ENCODE measurements at regions not wholly inside any gene's neighbourhood (a gene's known extent, or its start where the extent isn't known, plus 50 kb on each side); places are given as distances from the start of the nearest gene placed in this dataset.

DNA sequence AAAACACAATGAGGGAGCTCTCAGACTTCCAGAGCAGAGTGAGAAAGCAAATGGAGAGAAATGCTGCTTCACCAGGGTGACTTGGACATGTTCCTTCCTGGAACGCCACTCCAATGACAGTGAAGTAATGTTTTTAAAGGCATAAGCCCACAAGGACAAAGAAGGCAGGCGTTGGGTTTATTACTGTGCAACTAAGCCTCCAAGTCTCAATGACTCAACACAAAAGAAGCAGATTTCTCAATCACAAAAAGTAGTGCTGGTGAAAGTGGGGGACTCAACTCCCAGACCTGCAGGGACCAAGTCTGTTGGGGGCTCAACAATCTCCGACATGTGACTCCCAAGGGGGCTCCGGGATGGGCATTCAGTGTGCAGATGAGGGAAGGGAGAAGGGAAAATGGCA, 505.2 kb downstream of the BCL11B start (continued):
- TF ChIP-seq USF1 (CRISPR knock-in tag; IDR thresholded peaks at IDR 0.05), result no peak
- TF ChIP-seq, protein P1, sequence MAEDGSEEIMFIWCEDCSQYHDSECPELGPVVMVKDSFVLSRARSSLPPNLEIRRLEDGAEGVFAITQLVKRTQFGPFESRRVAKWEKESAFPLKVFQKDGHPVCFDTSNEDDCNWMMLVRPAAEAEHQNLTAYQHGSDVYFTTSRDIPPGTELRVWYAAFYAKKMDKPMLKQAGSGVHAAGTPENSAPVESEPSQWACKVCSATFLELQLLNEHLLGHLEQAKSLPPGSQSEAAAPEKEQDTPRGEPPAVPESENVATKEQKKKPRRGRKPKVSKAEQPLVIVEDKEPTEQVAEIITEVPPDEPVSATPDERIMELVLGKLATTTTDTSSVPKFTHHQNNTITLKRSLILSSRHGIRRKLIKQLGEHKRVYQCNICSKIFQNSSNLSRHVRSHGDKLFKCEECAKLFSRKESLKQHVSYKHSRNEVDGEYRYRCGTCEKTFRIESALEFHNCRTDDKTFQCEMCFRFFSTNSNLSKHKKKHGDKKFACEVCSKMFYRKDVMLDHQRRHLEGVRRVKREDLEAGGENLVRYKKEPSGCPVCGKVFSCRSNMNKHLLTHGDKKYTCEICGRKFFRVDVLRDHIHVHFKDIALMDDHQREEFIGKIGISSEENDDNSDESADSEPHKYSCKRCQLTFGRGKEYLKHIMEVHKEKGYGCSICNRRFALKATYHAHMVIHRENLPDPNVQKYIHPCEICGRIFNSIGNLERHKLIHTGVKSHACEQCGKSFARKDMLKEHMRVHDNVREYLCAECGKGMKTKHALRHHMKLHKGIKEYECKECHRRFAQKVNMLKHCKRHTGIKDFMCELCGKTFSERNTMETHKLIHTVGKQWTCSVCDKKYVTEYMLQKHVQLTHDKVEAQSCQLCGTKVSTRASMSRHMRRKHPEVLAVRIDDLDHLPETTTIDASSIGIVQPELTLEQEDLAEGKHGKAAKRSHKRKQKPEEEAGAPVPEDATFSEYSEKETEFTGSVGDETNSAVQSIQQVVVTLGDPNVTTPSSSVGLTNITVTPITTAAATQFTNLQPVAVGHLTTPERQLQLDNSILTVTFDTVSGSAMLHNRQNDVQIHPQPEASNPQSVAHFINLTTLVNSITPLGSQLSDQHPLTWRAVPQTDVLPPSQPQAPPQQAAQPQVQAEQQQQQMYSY (CRISPR knock-in tag; IDR thresholded peaks at IDR 0.05), result no peak
- no peak for TF ChIP-seq E2F4 (CRISPR knock-in tag; IDR thresholded peaks at IDR 0.05; ENCODE audit: borderline replicate concordance, low read depth)
- TF ChIP-seq ZNF232 (CRISPR knock-in tag; IDR thresholded peaks at IDR 0.05), result no peak
- TF ChIP-seq ATF6 (CRISPR knock-in tag; IDR thresholded peaks at IDR 0.05), result no peak
- no peak for TF ChIP-seq GABPB1 (CRISPR knock-in tag; IDR thresholded peaks at IDR 0.05)
- TF ChIP-seq ZNF671 (CRISPR knock-in tag; IDR thresholded peaks at IDR 0.05), result no peak
- no peak for TF ChIP-seq TP53 (CRISPR knock-in tag; IDR thresholded peaks at IDR 0.05)
- TF ChIP-seq OVOL2 (CRISPR knock-in tag; IDR thresholded peaks at IDR 0.05; ENCODE audit: borderline replicate concordance), result no peak
- no peak for TF ChIP-seq RORB (CRISPR knock-in tag; IDR thresholded peaks at IDR 0.05)

GRCh38 chr14:98769326-98769725, 502.7 kb downstream of the BCL11B start:
- peaks cover 12% of the 10 kb centered on the region for H3K4me1 Mint-ChIP-seq
- peaks cover 4% of the 10 kb centered on the region; the same call in 1 of the 2 replicates for H3K27me3 Mint-ChIP-seq (ENCODE audit: low read depth)
- CTCF ChIA-PET, result no interaction called here
- no peaks in the 10 kb centered on the region for H3K36me3 Mint-ChIP-seq
- ATAC-seq (no peak), DNase-seq (ENCODE audit: low spot score) (no peak)
- H3K27ac Mint-ChIP-seq, result no peak overlapping the region
- H3K9me3 Mint-ChIP-seq, result no peaks in the 10 kb centered on the region
- TF ChIP-seq, protein P2, sequence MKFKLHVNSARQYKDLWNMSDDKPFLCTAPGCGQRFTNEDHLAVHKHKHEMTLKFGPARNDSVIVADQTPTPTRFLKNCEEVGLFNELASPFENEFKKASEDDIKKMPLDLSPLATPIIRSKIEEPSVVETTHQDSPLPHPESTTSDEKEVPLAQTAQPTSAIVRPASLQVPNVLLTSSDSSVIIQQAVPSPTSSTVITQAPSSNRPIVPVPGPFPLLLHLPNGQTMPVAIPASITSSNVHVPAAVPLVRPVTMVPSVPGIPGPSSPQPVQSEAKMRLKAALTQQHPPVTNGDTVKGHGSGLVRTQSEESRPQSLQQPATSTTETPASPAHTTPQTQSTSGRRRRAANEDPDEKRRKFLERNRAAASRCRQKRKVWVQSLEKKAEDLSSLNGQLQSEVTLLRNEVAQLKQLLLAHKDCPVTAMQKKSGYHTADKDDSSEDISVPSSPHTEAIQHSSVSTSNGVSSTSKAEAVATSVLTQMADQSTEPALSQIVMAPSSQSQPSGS (CRISPR knock-in tag; IDR thresholded peaks at IDR 0.05; ENCODE audit: borderline replicate concordance, low read depth), result no peak
- no peak for TF ChIP-seq IRF2 (CRISPR knock-in tag; IDR thresholded peaks at IDR 0.05; ENCODE audit: borderline replicate concordance, low read depth)
- no peak for TF ChIP-seq ZNF532 (CRISPR knock-in tag; IDR thresholded peaks at IDR 0.05; ENCODE audit: borderline replicate concordance)
- TF ChIP-seq ZNF263 (CRISPR knock-in tag; IDR thresholded peaks at IDR 0.05; ENCODE audit: low read depth), result no peak
- no peak for TF ChIP-seq ATF1 (CRISPR knock-in tag; IDR thresholded peaks at IDR 0.05)
- no peak for TF ChIP-seq HMGA2 (CRISPR knock-in tag; IDR thresholded peaks at IDR 0.05)
- no peak for TF ChIP-seq FOXP1 (CRISPR knock-in tag; IDR thresholded peaks at IDR 0.05; ENCODE audit: borderline replicate concordance)
- TF ChIP-seq ZNF671 (CRISPR knock-in tag; IDR thresholded peaks at IDR 0.05), result no peak
- POLR2A ChIA-PET, result no interaction called here
- no peak overlapping the region for H3K4me3 Mint-ChIP-seq

Data from WTC11 (cell line).